Calu3 (cell line): ENCODE measurements at regions not wholly inside any gene's neighbourhood (a gene's known extent, or its start where the extent isn't known, plus 50 kb on each side); places are given as distances from the start of the nearest gene placed in this dataset.

Experiments used
- BruUV-seq: library from RNA; stranded (reverse); fragments of 400-500 nt; replicated peaks from 2 replicates; lab custom pipeline; 2021; lab: Mats Ljungman, UMichigan
- CTCF ChIA-PET: fragments of 300-600 bp; sonication (Branson Sonifier 250); formaldehyde crosslinking; loops from one replicate; lab custom pipeline; 2022; ENCODE audit warnings: antibody characterized with exemption; lab: Charles Lee
- DNase-seq: peaks from one replicate; pipeline ENCODE4 v3.0.0; 2022
- H3K27ac Mint-ChIP-seq: one replicate; pipeline ENCODE4 v1.8.0; 2022; ENCODE audit warnings: mixed read lengths; ENCODE audit not compliant: unreplicated experiment
- H3K27me3 Mint-ChIP-seq: one replicate; pipeline ENCODE4 v1.8.0; 2022; ENCODE audit warnings: mixed read lengths; ENCODE audit not compliant: unreplicated experiment
- H3K36me3 Mint-ChIP-seq: one replicate; pipeline ENCODE4 v1.8.0; 2022; ENCODE audit warnings: mild to moderate bottlenecking, moderate library complexity, mixed read lengths; ENCODE audit not compliant: insufficient read depth, unreplicated experiment
- H3K4me1 Mint-ChIP-seq: one replicate; pipeline ENCODE4 v1.8.0; 2022; ENCODE audit warnings: mild to moderate bottlenecking, low read depth, mixed read lengths; ENCODE audit not compliant: unreplicated experiment
- H3K4me3 Mint-ChIP-seq: one replicate; pipeline ENCODE4 v1.8.0; 2022; ENCODE audit warnings: mild to moderate bottlenecking, low read depth, moderate library complexity, mixed read lengths; ENCODE audit not compliant: unreplicated experiment
- H3K9me3 Mint-ChIP-seq: one replicate; pipeline ENCODE4 v1.8.0; 2022; ENCODE audit warnings: low read depth, mixed read lengths; ENCODE audit not compliant: unreplicated experiment
- CTCF ChIP-seq: fragments of 200-600 bp; IDR thresholded peaks from one replicate; pipeline ENCODE4 v1.8.0; 2022; ENCODE audit warnings: antibody characterized with exemption; ENCODE audit not compliant: unreplicated experiment
- intact Hi-C: fragments of 100-400 bp; cut with micrococcal nuclease; formaldehyde crosslinking; loops from one replicate; pipeline ENCODE4 v1.10.0; 2022; ENCODE audit not compliant: unreplicated experiment

GRCh38 chr10:113301342-113301984 lies 251.4 kb upstream of the HABP2 start:
- Mint-ChIP-seq H3K27me3 (peaks cover 32% of the 10 kb centered on the region), H3K4me3 (no peak overlapping the region), H3K27ac (no peak overlapping the region), H3K4me1 (peaks cover 7% of the 10 kb centered on the region), H3K9me3 (no peaks in the 10 kb centered on the region), H3K36me3 (no peaks in the 10 kb centered on the region)
- intact Hi-C loops: no loop called here
- BruUV-seq: no TSS peak
- no peak for DNase-seq
- TF ChIP-seq CTCF: no peak
- CTCF ChIA-PET: no interaction called here

- intact Hi-C loops: no loop called here
- no peak for DNase-seq
- BruUV-seq: no TSS peak
- H3K27me3 Mint-ChIP-seq: peaks cover 36% of the 10 kb centered on the region
- H3K36me3 Mint-ChIP-seq: no peaks in the 10 kb centered on the region
- no peak for TF ChIP-seq CTCF
- H3K4me3 Mint-ChIP-seq: no peak overlapping the region
- no peak overlapping the region for H3K27ac Mint-ChIP-seq
- no peaks in the 10 kb centered on the region for H3K9me3 Mint-ChIP-seq
- peaks cover 5% of the 10 kb centered on the region for H3K4me1 Mint-ChIP-seq
- CTCF ChIA-PET: no interaction called here
Measured at GRCh38 chr10:113302062-113302461, 250.8 kb upstream of the HABP2 start.

GRCh38 chr10:113303544-113304146 lies 249.2 kb upstream of the HABP2 start:
- Mint-ChIP-seq H3K36me3 (no peaks in the 10 kb centered on the region), H3K27ac (no peak overlapping the region), H3K27me3 (peaks cover 51% of the 10 kb centered on the region), H3K4me3 (no peak overlapping the region), H3K9me3 (no peaks in the 10 kb centered on the region), H3K4me1 (no peaks in the 10 kb centered on the region)
- intact Hi-C loops: no loop called here
- BruUV-seq: no TSS peak
- CTCF ChIA-PET: no interaction called here
- DNase-seq: no peak
- TF ChIP-seq CTCF: no peak

GRCh38 chr10:113304726-113305125 lies 248.1 kb upstream of the HABP2 start:
- BruUV-seq: no TSS peak
- no peak overlapping the region for H3K4me3 Mint-ChIP-seq
- DNase-seq: no peak
- H3K27ac Mint-ChIP-seq: no peak overlapping the region
- CTCF ChIA-PET: no interaction called here
- no peak for TF ChIP-seq CTCF
- no peaks in the 10 kb centered on the region for H3K4me1 Mint-ChIP-seq
- peaks cover 62% of the 10 kb centered on the region for H3K27me3 Mint-ChIP-seq
- H3K9me3 Mint-ChIP-seq: no peaks in the 10 kb centered on the region
- no peaks in the 10 kb centered on the region for H3K36me3 Mint-ChIP-seq
- intact Hi-C loops: no loop called here
